HepG2 (cell line): ENCODE measurements at regions not wholly inside any gene's neighbourhood (a gene's known extent, or its start where the extent isn't known, plus 50 kb on each side); places are given as distances from the start of the nearest gene placed in this dataset.

Experiments used
- ATAC-seq: fragments of 200-7000 bp; cut with Tn5 transposase; 3 replicates; pipeline ENCODE4 v1.9.1; 2020; ENCODE audit warnings: mild to moderate bottlenecking, moderate library complexity
- BruUV-seq: library from RNA; stranded (reverse); fragments of 400-500 nt; replicated peaks from 2 replicates; lab custom pipeline; 2021; lab: Mats Ljungman, UMichigan
- CTCF ChIA-PET: fragments of 300-600 bp; formaldehyde crosslinking; extraction: SDS; loops from one replicate; lab custom pipeline; 2021; ENCODE audit warnings: low total read pairs, inconsistent platforms, low intra/inter-chr PET ratio; lab: Yijun Ruan, JAX
- POLR2A ChIA-PET: fragments of 350-600 bp; sonication (Branson Sonifier 250); formaldehyde crosslinking; loops from one replicate; lab custom pipeline; 2020; ENCODE audit warnings: antibody characterized with exemption, inconsistent platforms; lab: Yijun Ruan, JAX
- DNase-seq: peaks from one replicate; pipeline ENCODE4 v3.0.0-alpha.2; 2015; ENCODE audit warnings: low spot score
- FAIRE-seq: peaks from 3 replicates; lab custom pipeline; 2011; peaks lifted over from hg19 to GRCh38; lab: Jason Lieb, UNC
- H2AFZ ChIP-seq: one replicate; pipeline ENCODE4 v1.6.1; 2011; ENCODE audit warnings: low read length, inconsistent platforms
- H3K27ac ChIP-seq: fragments of 300-600 bp; 3 replicates; pipeline ENCODE4 v1.8.0; 2011; ENCODE audit warnings: mixed run types, mild to moderate bottlenecking, mixed read lengths, low read length, inconsistent platforms; ENCODE audit not compliant: insufficient read depth; ENCODE audit errors: extremely low read length
- H3K27me3 ChIP-seq, 2 experiments: fragments of 200-600 bp in 1 of 2; 2 replicates in 1 of 2; 3 replicates in 1 of 2; pipeline versions ENCODE4 v1.6.0 to v1.8.0; 2011; ENCODE audit warnings: low read length in 2 of 2, mild to moderate bottlenecking in 2 of 2, moderate library complexity in 2 of 2, inconsistent platforms in 1 of 2; ENCODE audit not compliant: insufficient read depth in 2 of 2, control insufficient read depth in 1 of 2
- H3K36me3 ChIP-seq, 2 experiments: fragments of 200-600 bp in 1 of 2; replicated peaks in 1 of 2; 2 replicates in 1 of 2; 3 replicates in 1 of 2; pipeline versions ENCODE4 v1.5.1 to v1.8.0; 2011; ENCODE audit warnings: low read length in 2 of 2, inconsistent platforms in 1 of 2; ENCODE audit not compliant: insufficient read depth in 2 of 2, control insufficient read depth in 1 of 2
- H3K4me1 ChIP-seq: 2 replicates; pipeline ENCODE4 v1.5.1; 2012; ENCODE audit warnings: low read length, inconsistent platforms; ENCODE audit not compliant: insufficient read depth
- H3K4me2 ChIP-seq: 2 replicates; pipeline ENCODE4 v1.6.0; 2011; ENCODE audit warnings: low read depth, low read length, inconsistent platforms
- H3K4me3 ChIP-seq, 3 experiments: fragments of 200-600 bp in 1 of 3; sonication (generic), shearing (Covaris generic) in 1 of 3; replicated peaks in 1 of 3; 2 replicates each; pipeline ENCODE4 v1.5.1; 2011 to 2016; ENCODE audit warnings: low read length in 3 of 3, inconsistent platforms in 2 of 3, low read depth in 2 of 3, mild to moderate bottlenecking in 2 of 3, control low read depth in 1 of 3, mixed read lengths in 1 of 3; ENCODE audit not compliant: insufficient read depth in 1 of 3
- H3K79me2 ChIP-seq: one replicate; pipeline ENCODE4 v1.6.1; 2011; ENCODE audit warnings: low read length, inconsistent platforms; ENCODE audit not compliant: insufficient read depth
- H3K9ac ChIP-seq: 2 replicates; pipeline ENCODE4 v1.6.0; 2011; ENCODE audit warnings: mild to moderate bottlenecking, low read depth, low read length, inconsistent platforms; ENCODE audit not compliant: insufficient read depth
- H3K9me3 ChIP-seq: 2 replicates; pipeline ENCODE4 v1.5.1; 2012; ENCODE audit warnings: mild to moderate bottlenecking, low read length
- H4K20me1 ChIP-seq: 2 replicates; pipeline ENCODE4 v1.6.0; 2011; ENCODE audit warnings: inconsistent platforms, mild to moderate bottlenecking, low read length, moderate library complexity; ENCODE audit not compliant: insufficient read depth
- ATF5 ChIP-seq: sonication (generic); formaldehyde crosslinking; IDR thresholded peaks from 2 replicates; pipeline ENCODE4 v1.4.0; 2020; ENCODE audit warnings: mild to moderate bottlenecking, low read depth, missing genetic modification reagents
- GATAD1 ChIP-seq: IDR thresholded peaks from 2 replicates; pipeline ENCODE4 v1.6.1; 2016; ENCODE audit warnings: missing genetic modification reagents, missing compliant biosample characterization
- NPAS2 ChIP-seq: sonication (generic); formaldehyde crosslinking; IDR thresholded peaks from 2 replicates; pipeline ENCODE4 v1.8.0; 2022; ENCODE audit warnings: mild to moderate bottlenecking, missing genetic modification reagents, borderline replicate concordance
- TRIM24 ChIP-seq: sonication (generic); formaldehyde crosslinking; IDR thresholded peaks from 2 replicates; pipeline ENCODE4 v1.8.0; 2022; ENCODE audit warnings: mild to moderate bottlenecking, missing genetic modification reagents
- USF2 ChIP-seq, 2 experiments: sonication (generic) in 1 of 2; formaldehyde crosslinking in 1 of 2; IDR thresholded peaks; 2 replicates each; pipeline versions ENCODE4 v1.5.1 to v1.6.1; 2011 to 2020; ENCODE audit warnings: borderline replicate concordance in 1 of 2, low read depth in 1 of 2, low read length in 1 of 2, mild to moderate bottlenecking in 1 of 2, missing genetic modification reagents in 1 of 2, moderate library complexity in 1 of 2
- WGBS: methylation state at CpG from one replicate; pipeline ENCODE4 v1.1.6; 2017; ENCODE audit warnings: low lambda C conversion rate; 5-methylcytosine and 5-hydroxymethylcytosine counted together
- in situ Hi-C: cut with HindIII; loops from 2 replicates; pipeline ENCODE4 v1.10.0; 2017; ENCODE audit warnings: low pct_unique_long_range_greater_than_20kb; ENCODE audit not compliant: extremely low pct_ligation_motif_present
- intact Hi-C: fragments of 100-400 bp; cut with micrococcal nuclease; formaldehyde crosslinking; loops from one replicate; pipeline ENCODE4 v1.10.0; 2022; ENCODE audit not compliant: unreplicated experiment

- intact Hi-C loops, result no loop called here
- H3K9me3 ChIP-seq, result peaks cover 53% of the 10 kb centered on the region
- H4K20me1 ChIP-seq, result no peaks in the 10 kb centered on the region
These were observed 245.8 kb downstream of the GLRX3 start for GRCh38 chr10:130382031-130382430.

GRCh38 chr10:130387936-130388580 is 251.9 kb downstream of the GLRX3 start:
- H3K4me1 ChIP-seq, result no peaks in the 10 kb centered on the region
- no peak overlapping the region for H3K4me2 ChIP-seq
- intact Hi-C loops, result no loop called here
- H3K9me3 ChIP-seq, result peaks cover 91% of the 10 kb centered on the region
- no peaks in the 10 kb centered on the region for H3K79me2 ChIP-seq
- no TSS peak for BruUV-seq
- POLR2A ChIA-PET, result no interaction called here
- H4K20me1 ChIP-seq, result no peaks in the 10 kb centered on the region
- DNase-seq, result no peak
- no peak overlapping the region for H2AFZ ChIP-seq
- no peak overlapping the region for H3K4me3 ChIP-seq
- no peak for TF ChIP-seq TRIM24
- TF ChIP-seq GATAD1 (CRISPR knock-in tag), result no peak
- no peak for TF ChIP-seq ATF5 (CRISPR knock-in tag)
- TF ChIP-seq USF2 (IDR thresholded peaks at IDR 0.05; ENCODE audit: low read depth, low read length), result no peak
- no peak for TF ChIP-seq USF2 (CRISPR knock-in tag; IDR thresholded peaks at IDR 0.05; ENCODE audit: borderline replicate concordance)
- TF ChIP-seq, all 625 proteins: peak for 0
- CTCF ChIA-PET, result no interaction called here
- Histone ChIP-seq H3K9ac (no peak overlapping the region), H3K27ac (no peak overlapping the region), H3K27me3 (no peaks in the 10 kb centered on the region), H3K36me3 (no peaks in the 10 kb centered on the region)
- ATAC-seq, result no peak
- in situ Hi-C loops, result no loop called here
- FAIRE-seq, result no peak
- WGBS, result 44% methylated on average over 6 of the region's 11 CpGs

More at GRCh38 chr10:130382031-130382430, 245.8 kb downstream of the GLRX3 start:
- H3K9ac ChIP-seq, result no peak overlapping the region
- TF ChIP-seq NPAS2 (CRISPR knock-in tag), result no peak
- TF ChIP-seq, all 625 proteins: peak for 0
- no peak for DNase-seq
- no peak for ATAC-seq
- CTCF ChIA-PET, result no interaction called here
- Histone ChIP-seq H3K4me1 (no peaks in the 10 kb centered on the region), H3K27me3 (peaks cover 0 to 3% of the 10 kb centered on the region in 2 experiments; a peak in 1 of 5 replicates), H3K4me2 (no peak overlapping the region), H3K36me3 (no peaks in the 10 kb centered on the region), H3K4me3 (no peak overlapping the region), H3K79me2 (no peaks in the 10 kb centered on the region), H3K27ac (no peak overlapping the region), H2AFZ (no peak overlapping the region)
- FAIRE-seq, result no peak
- BruUV-seq, result no TSS peak
- POLR2A ChIA-PET, result no interaction called here
- 17% methylated on average over 5 of the region's 7 CpGs for WGBS
- in situ Hi-C loops, result no loop called here
